ENCODE measurements at regions not wholly inside any gene's neighbourhood (a gene's known extent, or its start where the extent isn't known, plus 50 kb on each side); places are given as distances from the start of the nearest gene placed in this dataset.

- Histone ChIP-seq H3K4me1 (ENCODE audit: insufficient read depth) (no peaks in the 10 kb centered on the region), H3K9me2 (ENCODE audit: insufficient read depth) (no peaks in the 10 kb centered on the region), H3K4me2 (ENCODE audit: unreplicated experiment) (no peak overlapping the region), H3K36me3 (ENCODE audit: low read depth) (no peaks in the 10 kb centered on the region), H4K20me1 (ENCODE audit: insufficient read depth) (no peaks in the 10 kb centered on the region), H3K27ac (no peak overlapping the region), H3K27me3 (replicated peaks; ENCODE audit: insufficient read depth) (no peaks in the 10 kb centered on the region), H3F3A (ENCODE audit: insufficient read depth) (no peaks in the 10 kb centered on the region), H3K4me3 (no peak overlapping the region), H3K9me3 (ENCODE audit: low read depth) (no peaks in the 10 kb centered on the region), H2AFZ (no peak overlapping the region), H3K79me2 (ENCODE audit: insufficient read depth) (no peaks in the 10 kb centered on the region), H3K9ac (no peak overlapping the region)
- whole genome bisulfite sequencing, 2 experiments (ENCODE audit: low coverage in 1 of 2, low lambda C conversion rate in 2 of 2, missing lambda C conversion rate in 2 of 2) = 29 to 40% methylated on average over 4 of the region's 4 CpGs
- no peak for TF ChIP-seq EZH2phosphoT487 (IDR thresholded peaks at IDR 0.05; ENCODE audit: insufficient read depth, low read depth)
- TF ChIP-seq EZH2 (IDR thresholded peaks at IDR 0.05; ENCODE audit: insufficient read depth, poor library complexity, severe bottlenecking) = no peak
- in situ Hi-C loops (cut with MboI) = no loop called here
- no peak for DNase-seq
Measured at GRCh38 chr18:78199611-78200010, 780.0 kb upstream of the SALL3 start.

- no peaks in the 10 kb centered on the region for H3K27me3 ChIP-seq (replicated peaks; ENCODE audit: insufficient read depth)
- in situ Hi-C loops (cut with MboI) = no loop called here
Measured at GRCh38 chr18:78207942-78208341, 771.7 kb upstream of the SALL3 start.

GRCh38 chr18:78208461-78208860 is 771.2 kb upstream of the SALL3 start:
- no peak overlapping the region for H3K9ac ChIP-seq
- H3K9me2 ChIP-seq (ENCODE audit: insufficient read depth) = no peaks in the 10 kb centered on the region
- in situ Hi-C loops (cut with MboI) = no loop called here
- H3K79me2 ChIP-seq (ENCODE audit: insufficient read depth) = no peaks in the 10 kb centered on the region
- H3K9me3 ChIP-seq (ENCODE audit: low read depth) = no peaks in the 10 kb centered on the region
- no peaks in the 10 kb centered on the region for H3K27me3 ChIP-seq (replicated peaks; ENCODE audit: insufficient read depth)
- no peaks in the 10 kb centered on the region for H4K20me1 ChIP-seq (ENCODE audit: insufficient read depth)
- TF ChIP-seq EZH2 (IDR thresholded peaks at IDR 0.05; ENCODE audit: insufficient read depth, poor library complexity, severe bottlenecking) = no peak
- TF ChIP-seq EZH2phosphoT487 (IDR thresholded peaks at IDR 0.05; ENCODE audit: insufficient read depth, low read depth) = no peak
- no peak overlapping the region for H2AFZ ChIP-seq
- no peaks in the 10 kb centered on the region for H3F3A ChIP-seq (ENCODE audit: insufficient read depth)
- H3K4me3 ChIP-seq = no peak overlapping the region
- no peaks in the 10 kb centered on the region for H3K4me1 ChIP-seq (ENCODE audit: insufficient read depth)
- no peak overlapping the region for H3K4me2 ChIP-seq (ENCODE audit: unreplicated experiment)
- H3K27ac ChIP-seq = no peak overlapping the region
- no peak for DNase-seq
- WGBS, 2 experiments (ENCODE audit: low coverage in 1 of 2, low lambda C conversion rate in 2 of 2, missing lambda C conversion rate in 2 of 2) = 0 to 5% methylated on average over 2 of the region's 2 CpGs
- H3K36me3 ChIP-seq (ENCODE audit: low read depth) = no peaks in the 10 kb centered on the region

More at GRCh38 chr18:78207942-78208341, 771.7 kb upstream of the SALL3 start:
- H3K36me3 ChIP-seq (ENCODE audit: low read depth) = no peaks in the 10 kb centered on the region
- no peak overlapping the region for H2AFZ ChIP-seq
- TF ChIP-seq EZH2phosphoT487 (IDR thresholded peaks at IDR 0.05; ENCODE audit: insufficient read depth, low read depth) (no peak), EZH2 (IDR thresholded peaks at IDR 0.05; ENCODE audit: insufficient read depth, poor library complexity, severe bottlenecking) (no peak)
- H3K9ac ChIP-seq = no peak overlapping the region
- no peaks in the 10 kb centered on the region for H3K9me2 ChIP-seq (ENCODE audit: insufficient read depth)
- DNase-seq = no peak
- WGBS, 2 experiments (ENCODE audit: low coverage in 1 of 2, low lambda C conversion rate in 2 of 2, missing lambda C conversion rate in 2 of 2) = 3 to 4% methylated on average over 10 of the region's 10 CpGs
- H3F3A ChIP-seq (ENCODE audit: insufficient read depth) = no peaks in the 10 kb centered on the region
- no peak overlapping the region for H3K4me2 ChIP-seq (ENCODE audit: unreplicated experiment)
- H3K27ac ChIP-seq = no peak overlapping the region
- H3K79me2 ChIP-seq (ENCODE audit: insufficient read depth) = no peaks in the 10 kb centered on the region
- no peak overlapping the region for H3K4me3 ChIP-seq
- no peaks in the 10 kb centered on the region for H3K9me3 ChIP-seq (ENCODE audit: low read depth)
- H3K4me1 ChIP-seq (ENCODE audit: insufficient read depth) = no peaks in the 10 kb centered on the region
- no peaks in the 10 kb centered on the region for H4K20me1 ChIP-seq (ENCODE audit: insufficient read depth)

GRCh38 chr18:78213361-78213994 is 766.1 kb upstream of the SALL3 start:
- Histone ChIP-seq H3K27ac (no peak overlapping the region), H3K36me3 (ENCODE audit: low read depth) (no peaks in the 10 kb centered on the region), H3F3A (ENCODE audit: insufficient read depth) (no peaks in the 10 kb centered on the region), H3K79me2 (ENCODE audit: insufficient read depth) (no peaks in the 10 kb centered on the region), H3K27me3 (replicated peaks; ENCODE audit: insufficient read depth) (no peaks in the 10 kb centered on the region), H3K4me3 (no peak overlapping the region), H4K20me1 (ENCODE audit: insufficient read depth) (no peaks in the 10 kb centered on the region), H2AFZ (no peak overlapping the region), H3K4me1 (ENCODE audit: insufficient read depth) (no peaks in the 10 kb centered on the region), H3K9me2 (ENCODE audit: insufficient read depth) (no peaks in the 10 kb centered on the region), H3K9me3 (ENCODE audit: low read depth) (no peaks in the 10 kb centered on the region), H3K4me2 (ENCODE audit: unreplicated experiment) (no peak overlapping the region), H3K9ac (no peak overlapping the region)
- DNase-seq = no peak
- WGBS, 2 experiments (ENCODE audit: low coverage in 1 of 2, low lambda C conversion rate in 2 of 2, missing lambda C conversion rate in 2 of 2) = 47 to 49% methylated on average over 15 of the region's 15 CpGs
- in situ Hi-C loops (cut with MboI) = no loop called here
- TF ChIP-seq EZH2 (IDR thresholded peaks at IDR 0.05; ENCODE audit: insufficient read depth, poor library complexity, severe bottlenecking) (no peak), EZH2phosphoT487 (IDR thresholded peaks at IDR 0.05; ENCODE audit: insufficient read depth, low read depth) (no peak)
